Islet of Langerhans (tissue), 1 donor: ENCODE measurements at regions not wholly inside any gene's neighbourhood (a gene's known extent, or its start where the extent isn't known, plus 50 kb on each side); places are given as distances from the start of the nearest gene placed in this dataset.

Experiments
- FAIRE-seq: peaks from one replicate; lab custom pipeline; 2011; peaks lifted over from hg19 to GRCh38; lab: Jason Lieb, UNC

DNA sequence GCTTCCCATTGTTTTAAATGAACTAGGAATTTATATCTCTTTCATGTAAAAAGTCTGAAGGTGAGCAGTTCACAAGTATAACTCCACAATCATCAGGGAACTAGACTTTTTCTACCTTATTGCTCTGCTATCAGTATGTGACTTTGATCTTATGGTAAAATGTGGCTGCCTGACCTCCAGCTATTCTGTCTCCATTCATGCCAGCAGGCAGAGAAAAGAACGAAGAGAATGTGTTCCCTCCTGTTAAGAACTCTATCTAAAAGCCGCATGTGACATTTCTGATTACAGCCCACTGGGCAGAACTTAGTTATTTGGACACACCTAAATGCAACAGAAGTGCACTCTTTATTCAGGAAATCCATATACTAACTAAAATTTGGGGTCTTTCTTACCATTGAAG is 102.8 kb upstream of the MBL2 start:
- no peak for FAIRE-seq

DNA sequence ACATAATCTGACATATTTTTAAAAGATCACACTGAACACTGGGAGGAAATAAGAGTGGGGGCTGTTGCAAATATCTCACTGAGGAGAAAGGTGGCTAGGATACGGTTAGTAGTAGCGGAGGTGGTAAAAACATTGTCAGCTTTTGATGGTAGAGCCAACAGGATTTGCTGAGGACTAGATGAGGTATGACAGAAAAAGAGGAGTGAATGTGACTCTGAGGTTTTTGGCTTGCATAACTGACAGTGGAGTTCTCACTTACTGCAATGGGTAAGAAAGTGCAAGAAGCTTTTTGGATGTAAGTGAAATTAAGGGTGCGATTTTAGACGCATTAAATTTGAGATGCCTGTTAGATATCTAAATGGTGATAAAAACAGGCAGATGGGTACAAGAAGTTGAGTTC is 102.0 kb upstream of the MBL2 start:
- no peak for FAIRE-seq

DNA sequence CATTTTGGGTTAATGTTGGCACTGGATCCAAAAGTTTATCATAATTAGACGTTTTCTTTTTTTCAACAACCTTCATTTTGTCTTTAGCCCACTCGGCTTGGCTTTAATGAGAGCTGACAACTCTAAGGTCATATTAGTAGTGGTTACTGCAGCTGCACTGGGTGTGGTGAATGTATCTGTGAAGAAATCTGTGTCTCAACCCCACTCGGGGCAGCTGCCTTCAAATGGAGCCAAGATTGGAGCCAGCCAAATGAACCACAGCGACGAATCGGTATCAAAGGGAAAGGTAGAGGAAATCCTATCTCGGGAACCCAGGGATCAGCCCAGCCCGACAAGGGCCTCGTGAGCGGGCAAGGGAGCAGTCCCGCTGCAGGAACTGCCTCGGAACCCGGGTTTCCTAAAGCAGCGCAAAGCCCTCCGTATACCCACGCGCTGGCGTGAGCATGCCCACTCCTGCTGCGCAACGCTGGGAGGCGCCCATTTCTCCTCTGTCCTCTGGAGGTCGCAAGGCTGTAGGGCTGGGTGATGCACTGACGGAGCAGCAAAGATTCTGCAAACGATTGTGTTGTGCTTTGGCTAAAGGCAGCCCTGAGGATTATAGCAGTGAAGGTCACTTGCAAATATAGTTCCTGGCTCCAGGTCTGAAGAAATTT is 98.7 kb upstream of the MBL2 start:
- no peak for FAIRE-seq

- no peak for FAIRE-seq
These were observed 98.0 kb upstream of the MBL2 start for GRCh38 chr10:52870562-52870961.

DNA sequence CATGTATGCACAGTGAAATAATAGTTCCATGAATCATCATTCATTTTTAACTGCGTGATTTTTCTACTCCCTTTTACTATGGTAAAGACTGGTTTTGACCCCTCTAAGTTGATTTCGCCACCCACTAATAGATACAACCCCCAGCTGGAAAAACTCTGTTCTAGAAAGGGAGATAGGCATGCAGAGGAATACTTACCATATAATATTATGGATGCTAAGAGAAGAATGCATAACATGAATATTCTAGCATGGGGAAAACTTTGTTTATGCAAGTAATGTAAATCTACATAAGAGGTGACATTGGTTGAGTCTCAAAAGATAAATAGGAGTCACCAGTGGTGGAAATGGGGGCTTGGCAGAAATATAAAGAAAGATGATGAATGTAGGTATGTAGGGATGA is 97.3 kb upstream of the MBL2 start:
- FAIRE-seq, result no peak

- FAIRE-seq, result no peak
These were observed 92.6 kb upstream of the MBL2 start for GRCh38 chr10:52865213-52865612.

GRCh38 chr10:52864201-52865106 is 91.9 kb upstream of the MBL2 start:
- FAIRE-seq, result no peak

DNA sequence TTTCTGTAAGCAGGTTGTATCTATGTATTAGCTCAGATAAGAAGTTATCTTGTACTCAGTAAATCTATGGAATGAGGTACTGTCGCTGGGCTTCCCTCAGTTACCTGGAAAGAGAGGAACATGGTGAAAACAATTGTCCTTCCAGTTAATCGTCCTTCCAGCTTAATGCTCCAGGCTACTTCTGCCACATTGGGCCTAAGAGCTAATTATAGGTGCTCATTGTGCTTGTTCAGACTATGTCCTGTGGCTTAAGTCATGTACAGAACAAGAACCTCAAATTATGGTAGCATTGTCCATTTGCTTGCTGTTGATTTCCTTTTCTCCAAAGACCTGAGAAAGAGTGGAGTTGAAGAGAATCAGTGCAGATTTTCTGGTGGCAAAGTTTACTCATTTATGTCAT is 86.1 kb upstream of the MBL2 start:
- FAIRE-seq, result no peak

DNA sequence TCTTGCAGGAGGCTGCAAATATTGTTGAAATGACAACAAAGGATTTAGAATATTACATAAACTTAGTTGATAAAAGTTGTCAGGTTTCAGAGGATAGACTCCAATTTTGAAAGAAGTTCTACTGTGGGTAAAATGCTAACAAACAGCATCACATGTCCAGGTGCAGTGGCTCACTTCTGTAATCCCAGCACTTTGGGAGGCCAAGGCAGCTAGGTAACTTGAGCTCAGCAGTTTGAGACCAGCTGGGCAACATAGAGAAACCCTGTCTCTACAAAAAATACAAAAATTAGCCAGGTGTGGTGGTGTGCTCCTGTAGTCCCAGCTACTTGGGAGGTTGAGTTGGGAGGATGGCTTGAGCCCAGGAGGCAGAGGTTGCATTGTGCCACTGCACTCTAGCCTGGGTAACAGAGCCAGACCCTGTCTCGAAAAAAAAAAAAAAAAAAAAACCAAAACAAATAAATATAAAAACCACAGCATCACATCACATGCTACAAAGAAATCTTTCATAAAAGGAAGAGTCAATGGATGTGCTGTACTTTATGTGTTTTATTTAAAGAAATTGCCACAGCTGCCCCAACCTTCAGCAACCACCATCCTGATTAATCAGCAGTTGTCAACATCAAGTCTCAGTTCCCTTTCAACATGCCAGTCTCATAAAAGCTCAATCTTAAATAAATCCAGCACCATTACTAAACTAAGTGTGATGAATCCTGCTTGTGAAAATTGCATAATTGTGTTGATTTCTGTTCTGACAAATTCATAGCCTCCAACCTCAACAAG is 83.2 kb upstream of the MBL2 start:
- FAIRE-seq, result no peak

- no peak for FAIRE-seq
These were observed 81.1 kb upstream of the MBL2 start for GRCh38 chr10:52853704-52854103.

DNA sequence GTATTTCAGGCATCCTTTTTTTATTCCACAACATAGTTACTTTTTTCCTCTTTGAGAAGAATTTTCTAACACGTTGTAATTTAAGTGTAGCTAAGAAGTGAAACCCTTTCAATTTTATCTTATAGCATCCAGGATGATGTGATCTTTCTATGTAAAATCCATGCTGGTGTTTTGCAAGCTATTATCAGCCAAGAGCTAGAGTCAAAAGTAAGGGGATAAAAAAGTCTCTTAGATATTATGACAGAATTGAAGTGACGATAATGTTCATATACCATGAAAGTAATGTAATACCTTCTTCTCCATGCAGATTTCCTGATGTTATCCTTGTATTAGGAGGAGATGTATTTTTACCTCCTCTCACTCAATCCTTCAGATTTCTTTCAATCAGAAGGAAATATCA is 64.2 kb upstream of the MBL2 start:
- FAIRE-seq, result no peak
